HS-27A (cell line): ENCODE measurements at regions not wholly inside any gene's neighbourhood (a gene's known extent, or its start where the extent isn't known, plus 50 kb on each side); places are given as distances from the start of the nearest gene placed in this dataset.
"Not testable (repeated sequence)": the region's sequence is repeated elsewhere in the genome, so short reads cannot be mapped to it uniquely, and the experiment has no call there.

ENCODE experiments used
- DNase-seq: peaks from one replicate; pipeline ENCODE4 v3.0.0-alpha.2; 2012; ENCODE audit warnings: low read depth, missing footprints

- DNase-seq = no peak
Observed at GRCh38 chr14:48582938-48583337, 907.5 kb upstream of the MDGA2 start.

GRCh38 chr14:48580692-48581091 lies 905.3 kb upstream of the MDGA2 start:
- no peak for DNase-seq

GRCh38 chr14:48575772-48576171 lies 900.4 kb upstream of the MDGA2 start:
- no peak for DNase-seq

- DNase-seq = no peak
Observed at GRCh38 chr14:48568688-48569087, 893.3 kb upstream of the MDGA2 start.

GRCh38 chr14:48568252-48568651 lies 892.8 kb upstream of the MDGA2 start:
- no peak for DNase-seq

DNA sequence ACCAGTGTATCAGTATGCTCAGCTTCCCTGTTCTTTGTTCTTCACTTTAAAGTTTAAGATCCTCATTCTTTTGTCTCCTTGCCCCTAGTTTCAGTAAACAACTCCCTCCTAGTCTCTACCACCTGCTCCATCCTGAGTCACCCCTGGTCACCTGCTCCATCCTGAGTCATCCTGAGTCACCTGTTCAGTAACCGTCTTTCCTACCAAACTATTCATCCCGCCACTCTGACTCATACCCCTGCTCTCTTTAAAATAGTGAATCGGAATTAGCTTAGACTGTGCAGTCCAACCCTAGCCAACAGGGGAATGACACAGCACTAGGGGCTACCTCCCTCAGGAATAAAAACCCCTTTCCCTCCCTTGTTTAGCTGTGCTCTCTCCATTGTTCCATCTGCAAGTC lies 888.1 kb upstream of the MDGA2 start:
- DNase-seq = no peak

DNA sequence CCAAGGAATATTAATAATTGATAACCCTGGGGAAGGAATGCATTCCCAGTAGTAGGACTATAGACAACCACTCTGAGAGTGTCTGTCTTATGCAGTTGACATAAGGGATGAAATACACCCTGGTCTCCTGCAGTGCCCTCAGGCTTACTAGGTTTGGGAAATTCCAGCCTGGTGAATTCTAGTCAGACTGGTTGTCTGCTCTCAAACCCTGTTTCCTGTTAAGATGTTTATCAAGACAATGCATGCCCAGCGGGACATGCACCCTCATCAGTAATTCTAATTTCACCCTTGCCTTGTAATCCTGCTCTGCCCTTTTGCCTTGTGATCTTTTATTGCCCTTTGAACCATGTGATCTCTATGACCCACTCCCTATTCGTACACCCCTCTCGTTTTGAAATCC lies 886.0 kb upstream of the MDGA2 start:
- DNase-seq = not testable (repeated sequence)

DNA sequence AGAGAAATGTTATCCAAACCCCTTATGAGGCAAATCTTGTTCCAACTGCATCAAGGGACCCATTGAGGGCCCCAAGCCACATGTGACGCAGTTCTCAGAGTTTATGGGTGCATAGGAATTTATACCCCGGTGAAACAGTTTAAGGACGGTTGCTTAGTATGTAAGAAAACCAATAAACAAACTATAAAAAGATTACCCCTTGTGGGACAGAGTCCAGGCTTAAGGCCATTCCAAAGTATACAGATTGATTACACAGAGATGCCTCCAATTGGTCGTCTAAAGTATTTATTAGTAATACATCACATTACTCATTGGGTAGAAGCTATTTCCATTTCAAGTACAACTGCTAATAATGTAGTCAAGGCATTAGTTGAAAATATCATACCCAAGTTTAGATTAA lies 885.0 kb upstream of the MDGA2 start:
- DNase-seq = no peak

DNA sequence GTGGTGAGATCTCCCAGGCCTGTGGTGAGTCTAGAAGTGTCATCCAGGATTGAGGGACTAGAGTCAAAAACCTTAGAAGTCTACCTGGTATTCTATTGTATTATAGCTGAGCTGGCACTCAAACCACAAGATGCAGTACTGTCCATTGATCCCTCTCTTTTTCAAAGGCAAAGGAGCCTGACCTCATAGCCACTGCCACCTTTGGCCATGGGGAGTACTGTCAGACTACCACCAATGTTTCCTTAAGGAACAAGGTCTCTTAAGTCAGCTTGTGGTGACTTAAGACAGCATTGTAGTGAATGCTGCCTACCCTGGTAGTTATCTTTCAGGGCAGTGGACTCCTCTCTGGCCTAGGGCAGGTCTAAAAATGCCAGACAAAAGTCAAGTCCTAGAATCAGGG lies 878.0 kb upstream of the MDGA2 start:
- no peak for DNase-seq

GRCh38 chr14:48546996-48547395 lies 871.6 kb upstream of the MDGA2 start:
- DNase-seq = no peak

- DNase-seq = no peak
Observed at GRCh38 chr14:48537600-48537999, 862.2 kb upstream of the MDGA2 start.

DNA sequence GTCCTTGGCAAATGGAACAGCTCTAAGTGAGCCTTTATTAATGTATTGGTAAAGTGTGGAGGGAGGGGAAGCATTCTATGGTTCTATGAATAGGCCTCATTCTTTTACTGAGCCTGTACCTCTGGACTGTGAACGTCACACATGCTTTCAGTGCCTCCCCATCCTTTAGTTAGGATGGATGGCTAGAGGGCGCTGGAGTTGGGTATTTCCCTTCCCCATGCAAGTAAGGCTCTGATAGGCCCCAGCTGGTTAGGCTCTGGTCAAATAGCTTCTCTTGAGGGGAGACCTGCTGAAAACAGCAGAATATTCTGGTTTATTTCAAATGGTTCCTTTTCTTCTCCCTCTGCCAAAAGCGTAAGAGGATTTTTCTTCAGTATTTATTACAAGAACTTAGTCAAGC lies 860.9 kb upstream of the MDGA2 start:
- DNase-seq = no peak

GRCh38 chr14:48527832-48528231 lies 852.4 kb upstream of the MDGA2 start:
- DNase-seq = no peak

DNA sequence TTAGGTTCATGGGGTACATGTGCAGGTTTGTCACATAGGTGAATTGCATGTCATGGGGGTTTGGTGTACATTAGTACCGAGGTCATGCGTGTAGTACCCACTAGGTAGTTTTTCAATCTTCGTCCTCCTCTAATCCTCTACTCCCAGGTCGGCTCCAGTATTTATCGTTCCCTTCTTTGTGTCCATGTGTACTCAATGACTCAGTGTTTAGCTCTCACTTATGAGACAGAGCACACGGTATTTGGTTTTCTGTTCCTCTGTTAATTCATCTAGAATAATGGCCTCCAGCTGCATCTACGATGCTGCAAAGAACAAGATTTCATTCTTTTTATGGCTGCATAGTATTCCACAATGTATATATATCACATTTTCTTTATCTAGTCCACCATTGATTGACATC lies 850.9 kb upstream of the MDGA2 start:
- no peak for DNase-seq

DNA sequence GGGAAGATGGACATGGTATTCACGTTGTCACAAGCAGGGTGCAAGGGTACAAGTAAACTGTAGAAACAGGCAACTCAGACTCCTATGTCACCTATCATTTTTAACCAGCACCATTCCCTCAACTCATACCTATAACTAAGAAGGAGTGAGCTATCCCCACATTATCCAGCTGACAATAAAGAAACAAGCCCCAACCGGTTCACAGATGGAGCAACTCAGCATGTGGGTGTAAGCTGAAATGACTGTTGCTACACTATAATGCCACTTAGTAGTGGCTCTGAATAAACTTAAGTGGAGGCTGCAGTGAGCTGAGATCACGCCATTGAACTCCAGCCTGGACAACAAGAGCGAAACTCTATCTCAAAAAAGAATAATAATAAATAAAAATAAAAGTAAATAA lies 829.5 kb upstream of the MDGA2 start:
- DNase-seq = no peak

- DNase-seq = no peak
Observed at GRCh38 chr14:48490756-48491155, 815.4 kb upstream of the MDGA2 start.

DNA sequence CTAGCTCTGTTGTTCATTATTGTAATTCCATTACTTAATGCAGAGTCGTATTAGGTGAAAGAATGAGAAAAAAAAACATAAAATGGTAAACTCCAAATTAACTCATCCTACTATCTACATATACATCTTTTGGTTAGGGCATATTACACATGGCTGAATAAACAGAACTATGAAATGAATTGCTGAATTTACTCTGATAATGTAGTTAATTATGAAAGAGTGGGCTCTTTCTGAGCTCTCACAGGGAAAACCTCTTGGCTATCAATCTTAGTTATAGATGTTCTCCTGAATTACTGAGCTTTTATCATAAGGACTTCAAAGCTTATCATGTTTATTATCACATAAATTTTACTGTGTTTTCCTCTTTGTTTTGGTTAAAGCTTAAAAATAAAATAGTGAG lies 798.5 kb upstream of the MDGA2 start:
- no peak for DNase-seq

DNA sequence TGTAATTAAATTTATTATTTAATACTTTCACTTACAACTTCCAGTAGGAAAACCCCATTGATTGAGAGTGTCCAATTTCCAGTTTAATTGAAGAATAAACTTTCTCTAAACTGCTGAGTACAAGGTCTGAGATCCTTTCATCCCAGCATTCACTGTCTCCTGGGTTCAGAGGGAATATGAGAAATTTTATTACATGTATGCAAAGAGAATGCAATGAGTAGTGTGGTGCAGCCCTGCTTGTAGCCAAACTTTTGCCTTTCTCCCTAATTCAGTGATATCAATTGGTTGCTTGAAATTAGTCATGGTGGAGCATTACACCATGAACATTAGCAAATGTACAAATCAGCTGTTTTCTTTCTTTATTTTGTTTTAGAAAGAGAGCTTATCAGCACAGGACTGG lies 780.6 kb upstream of the MDGA2 start:
- no peak for DNase-seq

- DNase-seq = no peak
Observed at GRCh38 chr14:48454887-48455286, 779.5 kb upstream of the MDGA2 start.

- no peak for DNase-seq
Observed at GRCh38 chr14:48452437-48452995, 777.1 kb upstream of the MDGA2 start.

- no peak for DNase-seq
Observed at GRCh38 chr14:48435221-48435620, 759.8 kb upstream of the MDGA2 start.

DNA sequence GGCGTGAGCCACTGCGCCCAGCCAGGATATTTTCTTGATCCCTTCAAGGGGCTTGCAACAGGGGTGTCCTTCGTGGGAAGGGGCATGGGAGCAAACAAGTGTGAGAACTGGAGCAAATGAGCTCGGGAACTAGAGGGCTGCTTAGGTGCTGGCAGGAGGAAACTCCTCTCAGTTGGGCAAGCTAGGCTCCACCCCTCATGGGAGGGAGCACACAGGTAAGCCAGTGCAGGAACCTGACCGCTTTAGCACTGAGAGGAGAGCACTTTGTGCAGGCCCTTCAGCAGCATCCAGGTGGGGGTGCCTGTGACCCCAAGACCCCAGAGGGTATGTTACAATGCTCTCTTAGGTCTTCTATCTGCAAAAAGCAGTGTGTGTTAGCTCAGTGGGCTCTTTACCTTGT lies 755.4 kb upstream of the MDGA2 start:
- DNase-seq = no peak

DNA sequence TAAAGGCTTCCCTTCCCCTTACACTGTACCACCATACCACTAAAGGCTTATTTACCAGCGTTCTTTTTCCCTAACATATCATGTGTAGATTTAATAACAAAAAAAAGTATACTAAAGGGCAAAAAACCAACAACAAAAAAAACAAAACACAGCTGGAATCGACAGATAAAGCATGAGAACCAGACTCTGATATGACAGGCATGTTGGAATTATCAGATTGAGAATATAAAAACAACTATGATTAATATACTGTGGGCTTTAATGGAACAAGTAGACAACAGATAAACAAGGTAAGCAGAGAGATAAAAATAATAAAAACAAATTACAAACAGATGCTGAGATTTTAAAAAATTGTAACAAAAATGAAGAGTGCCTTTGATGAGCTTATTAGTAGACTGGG lies 754.1 kb upstream of the MDGA2 start:
- DNase-seq = no peak

DNA sequence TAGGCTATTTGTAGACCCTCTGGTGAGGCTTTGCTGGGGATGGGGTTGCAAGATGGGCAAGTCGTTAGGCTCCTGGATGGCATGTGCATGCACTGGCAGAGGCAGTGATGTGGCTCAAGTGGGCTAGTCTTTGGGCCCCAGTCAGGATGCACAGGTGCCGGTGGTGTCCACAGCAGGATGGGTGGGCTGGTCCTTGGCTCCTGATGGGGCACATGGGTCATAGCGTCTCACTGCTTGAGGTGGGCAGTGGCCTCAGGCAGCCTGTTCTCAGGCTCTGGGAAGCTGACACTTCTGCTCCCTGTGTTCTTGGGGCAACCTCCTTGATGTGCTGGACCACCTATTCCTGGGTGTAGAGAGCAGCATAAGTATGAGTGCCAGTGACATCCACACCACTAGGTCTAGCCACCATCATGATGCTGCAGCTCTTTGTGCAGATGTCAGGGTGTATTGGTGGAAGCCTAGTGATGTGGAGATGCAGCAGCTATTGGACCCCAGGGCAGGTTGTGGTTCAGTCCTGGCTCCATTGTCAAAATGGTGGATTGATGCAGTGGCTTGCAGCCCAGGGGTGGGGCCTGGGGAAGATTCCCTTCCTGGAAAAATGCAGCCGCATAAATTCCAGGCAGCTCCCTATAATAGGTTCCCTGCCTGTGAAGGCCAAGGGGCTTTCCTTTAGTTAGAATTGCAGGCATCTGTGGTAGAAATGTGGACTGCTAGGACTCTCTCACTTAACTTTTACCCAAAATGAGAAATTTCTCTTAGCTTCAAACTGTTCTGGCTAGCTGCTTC lies 742.5 kb upstream of the MDGA2 start:
- no peak for DNase-seq
